ENCODE measurements at regions not wholly inside any gene's neighbourhood (a gene's known extent, or its start where the extent isn't known, plus 50 kb on each side); places are given as distances from the start of the nearest gene placed in this dataset.

DNA sequence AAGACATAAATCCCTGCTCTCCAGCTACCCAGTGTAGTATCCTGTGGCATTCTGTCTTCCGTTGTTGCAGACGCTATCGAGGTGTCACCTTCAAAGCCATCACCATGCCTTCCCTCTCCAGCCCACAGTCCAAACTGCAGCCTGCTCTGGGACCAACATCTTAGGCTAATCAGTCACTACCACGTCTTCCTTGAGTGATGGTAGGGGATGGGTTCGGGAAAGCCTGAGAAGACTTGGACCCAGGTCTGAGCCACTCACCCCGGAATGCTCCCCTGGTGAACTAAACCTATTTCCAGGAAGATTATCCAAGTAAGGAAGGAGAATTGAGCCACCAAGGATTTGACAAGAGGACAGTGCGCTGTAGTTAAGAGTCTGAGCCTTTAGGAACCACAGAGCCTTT is 52.9 kb upstream of the IRX1 start:
- H3K4me3 ChIP-seq (ENCODE audit: severe bottlenecking) = no peak overlapping the region
- no peaks in the 10 kb centered on the region for H3K27me3 ChIP-seq (ENCODE audit: insufficient read depth, poor library complexity, severe bottlenecking)
- H3K27ac ChIP-seq (ENCODE audit: poor library complexity, severe bottlenecking) = no peak overlapping the region
- TF ChIP-seq, protein P1, sequence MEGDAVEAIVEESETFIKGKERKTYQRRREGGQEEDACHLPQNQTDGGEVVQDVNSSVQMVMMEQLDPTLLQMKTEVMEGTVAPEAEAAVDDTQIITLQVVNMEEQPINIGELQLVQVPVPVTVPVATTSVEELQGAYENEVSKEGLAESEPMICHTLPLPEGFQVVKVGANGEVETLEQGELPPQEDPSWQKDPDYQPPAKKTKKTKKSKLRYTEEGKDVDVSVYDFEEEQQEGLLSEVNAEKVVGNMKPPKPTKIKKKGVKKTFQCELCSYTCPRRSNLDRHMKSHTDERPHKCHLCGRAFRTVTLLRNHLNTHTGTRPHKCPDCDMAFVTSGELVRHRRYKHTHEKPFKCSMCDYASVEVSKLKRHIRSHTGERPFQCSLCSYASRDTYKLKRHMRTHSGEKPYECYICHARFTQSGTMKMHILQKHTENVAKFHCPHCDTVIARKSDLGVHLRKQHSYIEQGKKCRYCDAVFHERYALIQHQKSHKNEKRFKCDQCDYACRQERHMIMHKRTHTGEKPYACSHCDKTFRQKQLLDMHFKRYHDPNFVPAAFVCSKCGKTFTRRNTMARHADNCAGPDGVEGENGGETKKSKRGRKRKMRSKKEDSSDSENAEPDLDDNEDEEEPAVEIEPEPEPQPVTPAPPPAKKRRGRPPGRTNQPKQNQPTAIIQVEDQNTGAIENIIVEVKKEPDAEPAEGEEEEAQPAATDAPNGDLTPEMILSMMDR (IDR thresholded peaks at IDR 0.05; ENCODE audit: poor library complexity, severe bottlenecking) = no peak
- no peak for ATAC-seq (ENCODE audit: low read depth)
- no peak for DNase-seq (ENCODE audit: low spot score)
- no peaks in the 10 kb centered on the region for H3K4me1 ChIP-seq (ENCODE audit: insufficient read depth, poor library complexity, severe bottlenecking)
- H3K36me3 ChIP-seq (ENCODE audit: low read depth) = no peaks in the 10 kb centered on the region
- peaks cover 9% of the 10 kb centered on the region for H3K9me3 ChIP-seq (ENCODE audit: severe bottlenecking)

DNA sequence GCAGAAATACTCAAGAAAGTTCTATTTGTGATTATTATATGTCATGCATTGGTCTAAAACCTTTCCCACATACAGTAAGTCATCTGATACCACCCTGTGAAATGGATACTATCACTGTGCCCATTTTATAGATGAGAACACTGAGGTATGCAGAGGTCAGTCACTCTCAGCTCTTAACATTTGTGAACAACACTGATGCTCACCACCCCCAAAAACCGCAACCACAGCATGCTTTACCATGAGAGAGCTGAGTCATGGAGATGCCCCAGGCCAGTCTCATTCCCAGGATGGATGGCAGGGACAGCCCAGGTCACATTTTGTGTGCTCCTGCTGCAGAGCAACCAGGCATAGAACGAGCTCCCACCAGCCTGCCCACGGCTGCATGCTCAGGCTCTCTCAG is 53.5 kb upstream of the IRX1 start:
- no peak overlapping the region for H3K4me3 ChIP-seq (ENCODE audit: severe bottlenecking)
- H3K27me3 ChIP-seq (ENCODE audit: insufficient read depth, poor library complexity, severe bottlenecking) = no peaks in the 10 kb centered on the region
- H3K36me3 ChIP-seq (ENCODE audit: low read depth) = no peaks in the 10 kb centered on the region
- DNase-seq (ENCODE audit: low spot score) = no peak
- H3K9me3 ChIP-seq (ENCODE audit: severe bottlenecking) = peaks cover 9% of the 10 kb centered on the region
- no peak overlapping the region for H3K27ac ChIP-seq (ENCODE audit: poor library complexity, severe bottlenecking)
- H3K4me1 ChIP-seq (ENCODE audit: insufficient read depth, poor library complexity, severe bottlenecking) = no peaks in the 10 kb centered on the region
- TF ChIP-seq, protein P1 (IDR thresholded peaks at IDR 0.05; ENCODE audit: poor library complexity, severe bottlenecking) = no peak
- ATAC-seq (ENCODE audit: low read depth) = peak; percentile 72

DNA sequence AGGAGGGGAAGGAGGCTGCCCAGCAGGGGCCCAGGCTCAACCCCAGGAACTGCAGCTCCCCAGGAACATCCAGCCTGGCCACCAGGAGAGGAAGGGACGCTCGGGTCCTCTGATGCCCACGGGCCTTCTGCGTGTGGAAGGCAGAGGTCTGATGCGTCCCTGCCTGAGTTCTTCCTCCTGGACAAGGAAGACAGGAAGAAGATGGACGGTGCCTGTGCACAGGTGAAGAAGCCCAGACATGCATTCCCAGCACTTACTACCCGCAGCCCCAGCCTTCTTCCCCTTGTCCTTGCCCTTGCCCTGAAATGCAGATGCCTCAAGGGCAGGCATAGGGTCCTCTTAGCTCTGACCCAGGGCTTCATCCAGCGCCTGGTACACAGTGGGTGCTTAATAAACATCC is 56.7 kb upstream of the IRX1 start:
- DNase-seq (ENCODE audit: low spot score) (no peak), ATAC-seq (ENCODE audit: low read depth) (no peak)
- Histone ChIP-seq H3K27ac (ENCODE audit: poor library complexity, severe bottlenecking) (no peak overlapping the region), H3K4me1 (ENCODE audit: insufficient read depth, poor library complexity, severe bottlenecking) (no peaks in the 10 kb centered on the region), H3K4me3 (ENCODE audit: severe bottlenecking) (no peak overlapping the region), H3K36me3 (ENCODE audit: low read depth) (no peaks in the 10 kb centered on the region), H3K9me3 (ENCODE audit: severe bottlenecking) (peaks cover 18% of the 10 kb centered on the region), H3K27me3 (ENCODE audit: insufficient read depth, poor library complexity, severe bottlenecking) (no peaks in the 10 kb centered on the region)
- TF ChIP-seq, protein P1 (IDR thresholded peaks at IDR 0.05; ENCODE audit: poor library complexity, severe bottlenecking) = no peak

DNA sequence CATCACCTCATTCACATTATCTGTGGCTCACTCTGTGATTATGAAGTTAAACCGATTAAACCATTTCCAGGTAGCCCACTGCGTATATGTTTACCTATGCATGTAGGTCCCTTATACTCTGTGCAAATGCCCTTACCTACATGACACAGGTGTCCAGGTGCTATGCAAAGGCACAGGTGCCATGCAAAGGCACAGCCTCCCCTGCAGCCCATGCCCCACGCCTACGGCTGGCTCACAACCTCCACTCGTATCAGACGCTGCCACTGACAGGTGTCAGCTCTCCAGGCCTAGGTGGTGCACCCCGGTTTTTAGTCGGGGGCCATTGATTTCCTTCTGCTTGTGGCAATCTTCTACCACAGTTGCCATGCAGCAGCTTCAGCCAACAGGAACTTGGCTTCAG is 57.7 kb upstream of the IRX1 start:
- Histone ChIP-seq H3K27me3 (ENCODE audit: insufficient read depth, poor library complexity, severe bottlenecking) (no peaks in the 10 kb centered on the region), H3K4me3 (ENCODE audit: severe bottlenecking) (no peak overlapping the region), H3K36me3 (ENCODE audit: low read depth) (no peaks in the 10 kb centered on the region), H3K27ac (ENCODE audit: poor library complexity, severe bottlenecking) (no peak overlapping the region), H3K9me3 (ENCODE audit: severe bottlenecking) (peaks cover 21% of the 10 kb centered on the region), H3K4me1 (ENCODE audit: insufficient read depth, poor library complexity, severe bottlenecking) (no peaks in the 10 kb centered on the region)
- DNase-seq (ENCODE audit: low spot score) (no peak), ATAC-seq (ENCODE audit: low read depth) (no peak)
- TF ChIP-seq, protein P1 (IDR thresholded peaks at IDR 0.05; ENCODE audit: poor library complexity, severe bottlenecking) = no peak

DNA sequence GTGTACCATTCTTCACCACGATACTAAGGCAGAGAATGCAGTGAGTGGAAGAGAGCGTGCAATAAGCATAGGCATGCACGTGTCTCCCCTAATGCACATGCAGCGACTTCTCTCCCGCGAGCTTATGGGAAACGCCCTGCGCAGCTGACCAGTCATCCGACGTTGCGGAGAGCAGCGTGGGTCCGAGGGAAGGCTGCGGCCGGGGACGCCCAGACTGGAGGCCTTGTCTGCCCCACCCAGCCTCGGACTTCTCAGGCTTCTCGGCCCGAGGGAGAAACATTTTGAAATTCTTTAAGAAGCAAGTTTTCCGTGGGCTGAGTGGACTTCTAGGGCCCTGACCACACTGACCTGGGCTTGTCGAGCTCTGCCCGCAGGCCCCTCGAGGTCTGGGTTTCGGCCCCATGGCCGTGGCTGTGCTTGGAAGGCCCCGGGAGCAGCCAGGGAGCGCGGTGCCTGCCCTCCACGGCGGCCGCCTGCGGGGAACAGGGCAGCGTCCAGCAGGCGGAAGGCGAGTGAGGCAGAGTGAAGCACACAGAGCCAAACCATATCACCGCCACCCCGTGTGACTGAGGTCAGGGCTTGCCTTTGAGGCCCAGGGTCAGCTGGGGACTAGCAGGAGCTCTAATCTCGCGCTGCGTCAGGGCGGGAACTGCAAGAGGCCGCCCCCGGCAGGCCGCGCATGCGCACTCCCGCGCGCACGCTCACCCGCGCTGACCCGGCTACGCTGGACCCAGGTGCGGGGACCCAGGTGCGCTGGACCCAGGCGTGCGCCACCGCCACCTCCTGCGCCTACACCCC is 60.0 kb upstream of the IRX1 start:
- TF ChIP-seq, protein P1 (IDR thresholded peaks at IDR 0.05; ENCODE audit: poor library complexity, severe bottlenecking) = no peak
- Histone ChIP-seq H3K36me3 (ENCODE audit: low read depth) (no peaks in the 10 kb centered on the region), H3K27me3 (ENCODE audit: insufficient read depth, poor library complexity, severe bottlenecking) (no peaks in the 10 kb centered on the region), H3K27ac (ENCODE audit: poor library complexity, severe bottlenecking) (no peak overlapping the region), H3K4me3 (ENCODE audit: severe bottlenecking) (no peak overlapping the region), H3K9me3 (ENCODE audit: severe bottlenecking) (peaks cover 16% of the 10 kb centered on the region), H3K4me1 (ENCODE audit: insufficient read depth, poor library complexity, severe bottlenecking) (no peaks in the 10 kb centered on the region)
- no peak for DNase-seq (ENCODE audit: low spot score)
- no peak for ATAC-seq (ENCODE audit: low read depth)

Measured in RWPE2 (cell line).